BE2C (cell line): ENCODE measurements at regions not wholly inside any gene's neighbourhood (a gene's known extent, or its start where the extent isn't known, plus 50 kb on each side); places are given as distances from the start of the nearest gene placed in this dataset.
A peak's percentile ranks its signal among the peaks of the same experiment; 100 is the strongest.
"Not testable (repeated sequence)": the region's sequence is repeated elsewhere in the genome, so short reads cannot be mapped to it uniquely, and the experiment has no call there.

Experiments
- DNase-seq: peaks from one replicate; pipeline ENCODE4 v3.0.0-alpha.2; 2020
- H3K27me3 ChIP-seq: fragments of 250-450 bp; sonication (Bioruptor Pico); 2 replicates; pipeline ENCODE4 v1.5.1; 2020; ENCODE audit warnings: mild to moderate bottlenecking
- H3K36me3 ChIP-seq: fragments of 250-450 bp; sonication (Bioruptor Pico); 2 replicates; pipeline ENCODE4 v1.5.1; 2020; ENCODE audit warnings: mild to moderate bottlenecking
- H3K4me1 ChIP-seq: fragments of 250-450 bp; sonication (Bioruptor Pico); 2 replicates; pipeline ENCODE4 v1.5.1; 2020
- H3K4me3 ChIP-seq: 2 replicates; pipeline ENCODE4 v1.5.1; 2011; ENCODE audit warnings: low read depth, low read length
- H3K9me3 ChIP-seq: fragments of 250-450 bp; sonication (Bioruptor Pico); 2 replicates; pipeline ENCODE4 v1.5.1; 2020
- TF ChIP-seq, protein P1 (sequence below): IDR thresholded peaks from 2 replicates; pipeline ENCODE4 v1.5.1; 2012; ENCODE audit warnings: mild to moderate bottlenecking, low read depth, low read length

DNA sequence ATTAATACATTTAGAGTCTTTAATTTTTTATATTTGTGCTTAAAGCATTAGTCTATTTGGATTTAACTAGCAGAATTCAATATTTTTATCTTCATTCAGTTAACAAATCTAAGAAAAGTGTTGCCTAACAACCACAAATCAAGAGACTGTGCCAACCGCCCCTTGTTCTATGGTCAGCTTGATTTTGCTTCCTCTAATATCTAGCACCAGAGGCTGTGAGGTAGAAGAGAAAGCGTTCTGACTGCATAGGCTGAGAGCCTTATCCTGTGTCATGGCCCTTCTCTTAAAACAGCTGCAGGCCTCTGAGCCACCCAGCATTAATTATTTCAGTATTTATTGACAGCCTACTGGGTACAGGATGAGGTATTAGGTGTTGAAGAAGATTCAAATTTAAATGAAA is 693.0 kb upstream of the CDH6 start:
- TF ChIP-seq, protein P1, sequence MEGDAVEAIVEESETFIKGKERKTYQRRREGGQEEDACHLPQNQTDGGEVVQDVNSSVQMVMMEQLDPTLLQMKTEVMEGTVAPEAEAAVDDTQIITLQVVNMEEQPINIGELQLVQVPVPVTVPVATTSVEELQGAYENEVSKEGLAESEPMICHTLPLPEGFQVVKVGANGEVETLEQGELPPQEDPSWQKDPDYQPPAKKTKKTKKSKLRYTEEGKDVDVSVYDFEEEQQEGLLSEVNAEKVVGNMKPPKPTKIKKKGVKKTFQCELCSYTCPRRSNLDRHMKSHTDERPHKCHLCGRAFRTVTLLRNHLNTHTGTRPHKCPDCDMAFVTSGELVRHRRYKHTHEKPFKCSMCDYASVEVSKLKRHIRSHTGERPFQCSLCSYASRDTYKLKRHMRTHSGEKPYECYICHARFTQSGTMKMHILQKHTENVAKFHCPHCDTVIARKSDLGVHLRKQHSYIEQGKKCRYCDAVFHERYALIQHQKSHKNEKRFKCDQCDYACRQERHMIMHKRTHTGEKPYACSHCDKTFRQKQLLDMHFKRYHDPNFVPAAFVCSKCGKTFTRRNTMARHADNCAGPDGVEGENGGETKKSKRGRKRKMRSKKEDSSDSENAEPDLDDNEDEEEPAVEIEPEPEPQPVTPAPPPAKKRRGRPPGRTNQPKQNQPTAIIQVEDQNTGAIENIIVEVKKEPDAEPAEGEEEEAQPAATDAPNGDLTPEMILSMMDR: no peak
- Histone ChIP-seq H3K4me3 (no peak overlapping the region), H3K4me1 (no peaks in the 10 kb centered on the region), H3K27me3 (no peaks in the 10 kb centered on the region), H3K36me3 (no peaks in the 10 kb centered on the region), H3K9me3 (no peaks in the 10 kb centered on the region)
- DNase-seq: no peak

DNA sequence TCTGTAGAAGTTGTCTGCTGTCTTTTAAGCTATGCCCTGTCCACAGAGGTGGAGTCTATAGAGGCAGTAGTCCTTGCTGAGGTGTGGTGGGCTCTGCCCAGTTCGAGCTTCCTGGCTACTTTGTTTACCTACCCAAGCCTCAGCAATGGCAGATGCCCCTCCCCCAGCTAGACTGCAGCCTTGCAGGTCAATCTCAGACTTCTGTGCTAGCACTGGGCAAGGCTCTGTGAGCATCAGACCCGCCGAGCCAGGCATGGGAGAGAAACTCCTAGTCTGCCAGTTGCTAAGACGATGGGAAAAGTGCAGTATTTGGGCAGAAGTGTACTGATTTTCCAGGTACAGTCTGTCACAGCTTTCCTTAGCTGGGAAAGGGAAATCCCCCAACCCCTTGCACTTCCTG is 694.1 kb upstream of the CDH6 start:
- no peaks in the 10 kb centered on the region for H3K4me1 ChIP-seq
- no peaks in the 10 kb centered on the region for H3K27me3 ChIP-seq
- no peaks in the 10 kb centered on the region for H3K9me3 ChIP-seq
- TF ChIP-seq, protein P1: no peak
- no peaks in the 10 kb centered on the region for H3K36me3 ChIP-seq
- no peak overlapping the region for H3K4me3 ChIP-seq
- DNase-seq: no peak

DNA sequence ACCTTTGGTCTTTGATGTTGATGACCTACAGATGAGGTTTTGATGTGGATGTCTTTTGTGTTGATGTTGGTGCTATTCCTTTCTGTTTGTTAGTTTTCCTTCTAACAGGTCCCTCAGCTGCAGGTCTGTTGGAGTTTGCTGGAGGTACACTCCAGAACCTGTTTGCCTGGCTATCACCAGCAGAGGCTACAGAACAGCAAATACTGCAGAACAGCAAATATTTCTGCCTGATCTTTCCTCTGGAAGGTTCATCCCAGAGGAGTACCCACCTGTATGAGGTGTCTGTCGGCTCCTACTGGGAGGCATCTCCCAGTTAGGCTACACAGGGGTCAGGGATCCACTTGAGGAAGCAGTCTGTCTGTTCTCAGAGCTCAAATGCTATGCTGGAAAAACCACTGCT is 694.5 kb upstream of the CDH6 start:
- no peaks in the 10 kb centered on the region for H3K27me3 ChIP-seq
- H3K4me3 ChIP-seq: no peak overlapping the region
- no peaks in the 10 kb centered on the region for H3K9me3 ChIP-seq
- no peaks in the 10 kb centered on the region for H3K4me1 ChIP-seq
- TF ChIP-seq, protein P1: no peak
- H3K36me3 ChIP-seq: no peaks in the 10 kb centered on the region
- no peak for DNase-seq

DNA sequence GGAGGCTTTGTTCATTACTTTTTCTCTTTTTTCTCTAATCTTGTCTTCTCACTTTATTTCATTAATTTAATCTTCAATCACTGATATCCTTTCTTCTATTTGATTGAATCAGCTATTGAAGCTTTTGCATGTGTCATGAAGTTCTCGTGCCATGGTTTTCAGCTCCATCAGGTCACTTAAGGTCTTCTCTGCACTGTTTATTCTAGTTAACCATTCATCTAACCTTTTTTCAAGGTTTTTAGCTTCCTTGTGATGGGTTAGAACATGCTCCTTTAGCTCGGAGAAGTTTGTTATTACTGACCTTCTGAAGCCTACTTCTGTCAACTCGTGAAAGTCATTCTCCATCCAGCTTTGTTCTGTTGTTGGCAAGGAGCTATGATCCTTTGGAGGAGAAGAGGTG is 695.0 kb upstream of the CDH6 start:
- not testable (repeated sequence) for H3K27me3 ChIP-seq, H3K4me3 ChIP-seq, DNase-seq, H3K4me1 ChIP-seq, H3K36me3 ChIP-seq, H3K9me3 ChIP-seq

DNA sequence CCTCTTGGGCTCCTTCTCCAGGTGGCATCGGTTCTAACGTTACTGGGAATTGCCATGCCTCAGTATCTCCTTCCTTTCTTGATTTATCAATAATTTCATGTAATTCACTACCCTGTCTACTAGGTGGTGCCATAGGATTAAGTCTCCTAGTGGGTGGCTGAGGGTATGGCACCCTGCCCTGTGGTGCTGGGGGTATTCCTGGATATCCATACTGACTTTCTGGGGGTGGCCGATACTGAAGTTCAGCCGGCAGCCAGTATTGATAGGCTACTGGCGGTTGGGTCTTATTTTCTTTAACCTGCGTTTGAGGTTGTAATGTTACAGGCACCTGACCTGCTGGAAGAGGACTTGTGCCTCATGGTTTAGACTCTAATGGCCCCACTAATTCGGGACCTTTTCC is 699.4 kb upstream of the CDH6 start:
- H3K36me3 ChIP-seq, H3K27me3 ChIP-seq, H3K4me3 ChIP-seq, H3K4me1 ChIP-seq, H3K9me3 ChIP-seq: not testable (repeated sequence)
- peak; percentile 40 for DNase-seq
- TF ChIP-seq, protein P1: peak; percentile 31

DNA sequence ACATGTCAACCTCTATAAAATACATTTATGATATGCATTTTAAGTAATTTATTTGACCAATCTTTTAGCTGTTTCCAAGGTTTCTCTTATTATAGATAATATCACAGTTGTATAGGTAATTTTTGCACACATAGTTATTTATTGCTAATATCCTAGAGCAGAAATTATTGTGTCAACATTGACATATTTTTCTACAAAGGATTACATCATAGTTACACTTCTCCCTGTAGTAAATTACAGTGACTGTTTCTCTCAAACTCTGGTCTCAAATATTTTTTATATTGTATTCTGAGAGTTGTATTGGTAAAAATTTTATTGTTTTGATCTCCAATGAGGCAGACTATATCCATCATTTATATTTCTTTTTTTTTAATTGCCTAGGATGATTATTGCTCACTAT is 714.4 kb upstream of the CDH6 start:
- Histone ChIP-seq H3K36me3 (no peaks in the 10 kb centered on the region), H3K4me3 (no peak overlapping the region), H3K4me1 (no peaks in the 10 kb centered on the region), H3K27me3 (no peaks in the 10 kb centered on the region), H3K9me3 (peaks cover 6% of the 10 kb centered on the region)
- TF ChIP-seq, protein P1: no peak
- no peak for DNase-seq

DNA sequence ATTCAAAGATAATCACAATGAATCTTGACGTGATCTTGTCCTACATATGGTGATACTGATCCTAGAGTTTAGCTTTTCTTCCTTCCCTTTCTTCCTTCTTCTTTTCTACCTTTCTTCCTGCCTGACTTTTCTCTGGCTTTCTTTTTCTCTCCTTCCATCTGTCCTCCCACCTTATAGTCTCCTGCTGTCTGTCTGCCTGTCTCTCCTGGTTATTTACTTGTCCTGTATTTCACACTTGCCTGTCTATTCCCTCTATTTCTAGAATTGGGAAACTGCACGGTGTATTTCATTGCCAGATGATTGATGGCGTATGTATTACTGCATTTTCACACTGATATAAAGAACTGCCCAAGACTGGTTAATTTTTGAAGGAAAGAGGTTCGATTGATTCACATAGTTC is 718.1 kb upstream of the CDH6 start:
- Histone ChIP-seq H3K4me3 (no peak overlapping the region), H3K4me1 (no peaks in the 10 kb centered on the region), H3K36me3 (no peaks in the 10 kb centered on the region), H3K27me3 (no peaks in the 10 kb centered on the region), H3K9me3 (peaks cover 6% of the 10 kb centered on the region)
- no peak for DNase-seq
- TF ChIP-seq, protein P1: no peak
